GM04503 (cell line): ENCODE measurements at regions not wholly inside any gene's neighbourhood (a gene's known extent, or its start where the extent isn't known, plus 50 kb on each side); places are given as distances from the start of the nearest gene placed in this dataset.

Experiments used
- DNase-seq: peaks from one replicate; pipeline ENCODE4 v3.0.0-alpha.2; 2012; ENCODE audit warnings: low read depth

DNA sequence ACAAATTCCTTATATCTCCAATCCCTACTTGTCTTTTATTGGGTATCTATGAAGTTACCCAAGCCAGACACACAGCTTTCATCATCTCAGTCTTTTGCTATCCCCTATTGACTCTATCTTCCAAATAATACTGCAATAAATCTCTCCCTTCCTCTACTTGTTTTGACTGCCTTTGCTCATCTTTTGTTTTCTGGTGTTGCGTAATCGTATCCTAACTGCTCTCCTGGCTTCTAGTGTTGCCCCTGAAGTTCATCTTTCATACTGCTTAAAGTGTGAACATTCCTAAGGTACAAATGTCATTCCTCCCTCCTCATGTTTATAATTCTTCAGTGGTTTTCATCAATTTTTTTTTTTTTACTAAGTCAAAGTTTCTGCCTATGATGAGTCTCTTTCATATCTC lies 491.3 kb upstream of the DCC start:
- DNase-seq: no peak

DNA sequence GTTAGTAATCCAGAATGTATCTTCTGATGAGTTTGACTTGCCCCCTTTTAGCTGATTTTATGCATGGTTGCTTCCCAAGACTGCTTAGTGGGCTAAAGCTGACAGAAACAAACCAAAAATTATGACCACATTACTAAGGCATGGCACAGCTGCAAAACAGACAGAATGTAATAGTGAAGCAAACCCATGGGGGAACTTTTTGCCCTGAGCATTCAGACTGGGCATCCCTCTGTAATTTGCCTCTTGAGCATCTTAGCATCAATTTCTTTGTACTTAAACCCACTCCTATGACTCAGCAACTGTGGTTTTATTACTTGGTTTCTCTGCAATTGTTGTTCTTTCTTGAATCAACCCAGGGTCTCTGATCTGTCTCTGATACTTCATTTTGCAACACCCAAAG lies 487.3 kb upstream of the DCC start:
- DNase-seq: no peak

DNA sequence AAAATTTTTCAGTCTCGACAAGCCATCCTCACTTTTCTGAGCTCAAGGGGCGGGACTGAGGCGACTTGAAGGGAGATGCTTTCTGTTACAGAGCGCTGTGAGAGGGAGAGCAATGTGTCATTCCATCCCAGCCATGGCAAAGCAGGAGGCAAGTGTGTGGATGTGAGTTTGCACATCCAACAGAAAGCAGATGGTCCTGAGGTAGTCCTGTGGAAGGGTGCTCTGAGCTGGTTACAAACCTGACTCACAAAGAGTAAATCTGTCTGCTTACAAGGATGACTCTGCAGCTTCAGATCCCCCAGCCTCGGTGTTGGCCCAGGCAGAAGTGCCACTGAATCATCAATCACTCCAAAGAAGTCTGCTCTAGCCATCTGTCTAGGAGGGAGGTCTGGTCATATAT lies 482.0 kb upstream of the DCC start:
- DNase-seq: no peak

DNA sequence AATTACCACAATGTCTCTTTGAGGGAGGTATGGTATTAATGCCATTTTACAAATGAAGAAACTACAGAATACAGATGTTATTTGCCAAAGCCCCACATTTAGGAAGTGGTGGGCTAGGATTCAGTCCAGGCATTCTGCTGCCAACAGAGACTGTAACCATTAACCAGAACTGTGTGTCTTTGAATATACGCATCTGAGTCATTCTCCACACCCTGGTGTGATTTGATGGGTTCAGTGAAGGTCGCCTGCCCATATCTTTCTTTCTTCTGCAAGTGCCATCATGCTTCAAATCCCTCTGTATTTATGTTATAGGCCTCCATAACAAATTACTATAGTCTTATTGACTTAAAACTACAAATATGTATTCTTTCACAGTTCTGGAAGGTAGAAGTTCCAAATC lies 479.0 kb upstream of the DCC start:
- DNase-seq: no peak

DNA sequence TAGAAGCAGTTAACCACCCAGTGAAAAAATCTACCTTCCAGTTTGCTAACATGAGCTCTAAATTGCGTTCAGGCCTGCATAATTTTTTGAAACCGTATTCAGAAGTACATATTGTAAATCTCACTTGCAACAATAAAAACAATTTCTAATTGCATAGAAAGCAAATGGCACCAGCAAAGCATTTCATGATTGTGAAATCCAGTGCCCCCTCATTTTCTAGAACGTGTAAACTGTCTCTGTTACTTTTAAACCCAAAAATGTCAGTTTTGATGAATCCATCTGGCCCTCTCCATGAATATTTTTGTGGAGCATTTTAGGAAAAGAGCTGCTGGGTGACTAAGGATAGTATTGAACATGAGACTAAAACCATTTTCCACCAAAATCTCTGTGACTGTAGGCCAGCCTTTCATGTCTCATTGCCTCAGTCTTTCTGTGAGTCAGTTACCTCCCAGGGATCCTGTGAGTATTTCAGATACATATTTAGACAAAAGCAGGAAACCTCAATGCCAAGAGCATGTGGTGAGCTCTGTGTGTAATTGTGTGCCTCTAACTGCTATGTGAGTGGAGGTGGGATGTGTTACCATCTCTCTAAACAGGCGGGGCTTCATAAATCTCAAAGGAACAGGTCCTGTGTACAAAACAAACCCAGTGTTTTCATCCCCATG lies 477.8 kb upstream of the DCC start:
- no peak for DNase-seq

DNA sequence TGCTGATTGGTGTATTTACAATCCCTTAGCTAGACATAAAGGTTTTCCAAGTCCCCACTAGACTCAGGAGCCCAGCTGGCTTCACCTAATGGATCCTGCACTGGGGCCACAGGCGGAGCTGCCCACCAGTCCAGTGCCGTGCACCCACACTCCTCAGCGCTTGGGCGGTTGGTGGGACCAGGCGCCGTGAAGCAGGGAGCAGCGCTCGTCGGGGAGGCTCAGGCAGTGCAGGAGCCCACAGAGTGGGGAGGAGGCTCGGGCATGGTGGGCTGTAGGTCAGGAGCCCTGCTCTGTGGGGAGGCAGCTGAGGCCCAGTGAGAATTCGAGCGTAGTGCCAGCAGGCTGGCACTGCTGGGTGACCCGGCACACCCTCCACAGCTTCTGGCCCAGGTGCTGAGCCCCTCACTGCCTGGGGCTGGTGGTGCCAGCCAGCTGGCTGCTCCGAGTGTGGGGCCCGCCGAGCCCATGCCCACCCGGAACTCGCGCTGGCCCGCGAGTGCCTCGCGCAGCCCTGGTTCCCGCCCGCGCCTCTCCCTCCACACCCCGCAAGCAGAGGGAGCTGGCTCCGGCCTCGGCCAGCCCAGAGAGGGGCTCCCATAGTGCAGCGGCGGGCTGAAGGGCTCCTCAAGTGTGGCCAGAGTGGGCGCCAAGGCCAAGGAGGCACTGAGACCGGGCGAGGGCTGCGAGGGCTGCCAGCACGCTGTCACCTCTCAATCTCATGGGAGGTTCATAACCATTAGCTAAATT lies 475.6 kb upstream of the DCC start:
- DNase-seq: no peak

DNA sequence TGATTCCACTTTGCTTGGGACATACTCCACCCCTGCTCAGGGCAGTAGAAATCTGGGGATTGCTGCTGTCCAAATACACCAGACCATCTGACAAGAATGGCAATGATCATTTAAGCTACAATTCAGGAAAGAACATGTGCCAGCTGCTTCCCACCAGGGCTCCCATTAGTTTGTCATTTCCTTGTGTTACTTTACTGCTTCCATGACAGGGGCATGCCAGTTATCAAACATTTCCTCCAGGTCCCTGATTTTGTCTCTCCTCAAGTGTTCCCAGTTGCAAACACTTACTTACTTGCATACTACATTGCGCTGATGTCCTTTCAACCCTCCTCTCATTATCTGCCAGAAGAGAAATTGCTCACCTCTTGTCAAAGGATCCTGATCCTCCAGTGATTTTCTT lies 474.5 kb upstream of the DCC start:
- DNase-seq: no peak

DNA sequence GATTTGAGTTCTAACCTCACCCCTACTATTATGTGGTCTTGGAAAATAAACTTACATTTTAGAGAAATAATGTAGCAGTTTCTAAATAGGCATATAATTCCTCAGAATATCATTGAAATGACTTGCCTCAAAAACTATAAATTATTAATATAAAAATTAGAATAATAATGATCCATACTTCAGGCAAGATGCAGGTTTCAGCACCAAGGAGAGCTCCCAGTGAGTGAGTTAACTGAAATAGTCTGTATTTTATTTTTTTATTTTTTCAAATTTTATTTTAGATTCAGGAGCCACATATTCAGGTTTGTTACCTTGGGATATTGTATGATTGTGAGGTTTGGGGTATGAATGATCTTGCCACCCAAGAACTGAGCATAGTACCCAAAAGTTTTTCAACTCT lies 472.2 kb upstream of the DCC start:
- no peak for DNase-seq

DNA sequence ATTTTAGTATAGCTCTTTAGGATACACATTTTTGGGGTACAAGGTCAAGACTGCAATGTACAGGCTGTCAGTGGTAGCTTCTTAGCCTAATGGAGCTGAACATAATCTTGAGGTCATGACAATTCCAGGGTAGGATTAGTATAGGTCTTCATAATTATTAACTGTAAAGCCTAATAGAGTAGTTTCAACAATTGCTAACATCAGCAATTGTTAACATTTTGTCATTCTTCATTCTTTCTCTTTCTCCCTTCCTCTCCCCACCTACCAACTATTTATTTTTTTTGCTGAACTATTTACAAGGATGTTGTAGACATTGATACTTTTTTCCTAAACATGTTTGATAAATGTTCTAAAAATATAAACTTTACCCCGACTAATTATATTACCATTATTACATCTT lies 461.3 kb upstream of the DCC start:
- DNase-seq: no peak

DNA sequence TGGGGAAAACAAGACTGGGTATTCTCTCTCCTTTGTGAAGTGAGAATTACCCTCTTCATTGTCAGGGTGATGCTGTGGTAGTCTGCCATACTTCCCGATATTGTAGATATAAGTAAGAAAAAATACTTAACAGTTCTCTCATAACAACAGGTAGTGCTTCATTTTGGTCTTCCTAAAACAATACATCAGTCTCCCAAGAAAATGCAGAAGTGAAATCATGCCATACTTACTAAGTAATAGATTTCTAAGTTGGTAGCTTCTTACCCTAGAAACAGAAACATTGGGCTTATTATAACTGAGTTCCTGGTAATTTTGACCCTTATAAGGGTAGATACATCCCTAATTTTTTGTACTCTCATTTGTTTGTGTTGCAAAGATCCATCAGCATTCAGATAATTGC lies 460.7 kb upstream of the DCC start:
- no peak for DNase-seq

DNA sequence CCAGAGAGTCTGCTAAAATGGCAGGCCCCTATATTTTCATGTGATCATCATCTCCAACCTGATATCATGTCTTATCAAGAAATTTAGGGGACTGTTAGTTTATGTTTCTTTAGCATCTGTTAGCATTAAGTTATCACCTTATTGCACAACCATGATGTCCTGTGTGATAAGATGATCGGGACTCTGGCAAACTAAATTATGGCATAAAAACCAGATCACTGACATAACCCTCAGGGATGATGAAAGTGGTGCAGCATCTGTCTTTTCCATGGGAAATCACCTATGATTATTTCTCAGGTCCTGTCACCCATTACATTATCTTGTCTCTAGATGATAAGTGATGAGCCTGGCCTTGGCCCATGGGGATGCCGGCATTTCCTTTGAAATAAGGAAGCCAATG lies 458.6 kb upstream of the DCC start:
- no peak for DNase-seq

DNA sequence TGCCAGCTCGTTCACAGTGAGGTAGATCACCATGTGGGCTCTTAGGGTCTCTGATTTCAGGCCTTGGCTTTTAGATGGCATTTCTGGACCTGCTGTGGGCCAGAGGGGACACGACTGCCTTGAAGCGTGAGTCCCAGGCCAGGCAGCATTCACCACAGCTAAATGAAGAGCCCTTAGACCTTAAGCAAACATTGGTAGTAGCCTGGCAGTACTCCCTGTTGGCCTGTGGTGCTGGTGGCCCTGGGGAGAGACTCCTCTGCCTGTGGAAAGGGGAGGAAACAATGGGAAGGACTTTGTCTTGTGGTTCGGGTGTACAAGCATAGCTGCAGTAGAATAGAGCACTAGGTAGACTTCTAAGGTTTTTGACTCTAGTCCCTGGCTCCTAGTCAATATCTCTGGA lies 456.0 kb upstream of the DCC start:
- no peak for DNase-seq

DNA sequence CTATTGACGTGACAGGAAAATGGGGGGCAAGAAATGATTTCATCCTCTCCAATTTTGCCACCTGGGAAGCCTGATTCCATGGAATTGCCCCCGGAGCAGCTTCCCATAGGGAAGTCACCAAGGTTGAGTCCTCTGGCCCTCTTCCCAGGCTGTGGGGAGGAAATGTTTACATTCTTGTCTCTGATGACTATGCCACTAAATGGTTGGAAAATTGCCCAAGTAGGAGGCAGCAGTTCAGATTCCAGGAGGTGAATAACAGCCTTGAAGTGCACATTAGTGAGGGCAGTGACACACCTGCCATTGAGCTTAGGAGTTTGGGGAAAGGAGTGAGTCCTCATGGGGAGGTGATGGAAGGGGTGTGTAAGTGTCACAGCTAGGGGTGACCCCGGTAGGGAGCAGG lies 449.2 kb upstream of the DCC start:
- DNase-seq: peak; percentile 1

DNA sequence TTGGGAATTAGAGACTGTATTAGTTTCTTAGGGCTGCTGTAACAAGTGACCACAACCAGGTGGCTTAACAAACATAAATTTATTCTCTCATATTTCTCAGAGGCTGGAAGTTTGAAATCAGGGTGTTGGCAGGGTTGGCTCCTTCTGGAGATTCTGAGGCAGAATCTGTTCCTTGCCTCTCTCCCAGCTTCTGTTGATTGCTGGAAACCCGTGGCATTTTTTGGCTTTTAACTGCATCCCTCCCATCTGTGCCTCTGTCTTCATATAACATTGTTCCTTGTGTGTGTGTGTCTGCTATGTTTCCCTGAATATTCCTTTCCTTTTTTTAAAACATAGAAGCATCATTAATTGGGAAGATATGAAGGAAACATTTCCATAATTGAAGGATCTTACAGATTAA lies 448.1 kb upstream of the DCC start:
- no peak for DNase-seq

DNA sequence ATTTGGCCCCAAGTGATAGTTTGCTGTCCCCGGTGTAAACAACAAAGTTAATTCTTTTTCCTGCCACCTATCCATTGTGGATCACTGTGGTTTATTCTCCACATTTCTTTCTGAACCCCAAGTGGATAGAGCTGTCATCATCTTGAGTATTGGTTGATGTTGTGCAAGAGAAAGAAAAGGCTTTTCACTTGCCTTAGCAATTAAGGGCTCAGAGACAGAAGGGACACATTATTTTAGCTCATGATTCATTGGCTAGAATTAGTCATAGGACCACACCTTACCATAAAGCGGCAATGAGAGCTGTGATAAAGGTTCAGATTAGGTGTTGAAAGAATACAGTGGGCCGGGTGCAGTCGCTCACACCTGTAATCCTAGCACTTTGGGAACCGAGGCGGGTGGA lies 442.1 kb upstream of the DCC start:
- no peak for DNase-seq

DNA sequence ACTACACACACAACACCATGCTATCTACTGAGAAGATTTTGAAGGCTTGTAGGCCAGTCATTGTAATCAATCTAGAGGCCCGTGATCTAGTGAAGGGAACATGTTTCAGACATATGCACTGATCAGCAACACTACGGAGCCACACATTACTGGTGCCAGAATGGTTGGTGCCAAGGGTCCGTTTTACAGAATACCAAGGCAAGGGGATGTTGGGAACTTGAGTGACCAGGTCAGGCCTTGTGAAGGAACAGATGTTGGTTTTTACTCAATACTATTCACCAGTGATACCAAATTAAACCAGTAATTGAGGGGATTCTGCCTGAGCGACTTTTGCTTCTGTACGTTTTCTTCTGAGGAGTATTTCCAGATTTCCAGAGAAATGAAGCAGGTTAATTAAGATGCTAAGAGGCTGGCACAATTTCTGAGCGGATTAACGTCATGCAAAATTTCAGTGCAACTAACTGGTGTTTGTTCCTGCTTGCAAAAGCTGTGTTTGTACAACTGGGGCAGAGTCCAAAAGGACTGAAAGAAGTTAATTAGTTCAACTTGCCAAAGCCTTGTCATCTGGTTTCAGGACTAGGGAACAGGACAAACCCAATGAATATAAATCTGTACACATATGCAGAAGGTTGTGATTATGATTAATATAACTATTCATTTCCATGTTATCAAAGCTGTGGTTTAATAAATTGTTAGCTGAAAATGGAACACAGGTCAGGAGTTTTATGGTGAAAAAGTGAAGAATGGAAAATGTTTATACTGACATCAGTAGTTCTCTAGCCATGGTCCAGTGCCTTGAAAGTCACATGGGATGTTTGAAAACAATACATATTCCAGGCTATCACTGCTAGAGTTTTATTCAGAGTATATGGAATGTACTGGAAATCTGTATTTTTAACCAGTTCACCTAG lies 432.1 kb upstream of the DCC start:
- DNase-seq: no peak

DNA sequence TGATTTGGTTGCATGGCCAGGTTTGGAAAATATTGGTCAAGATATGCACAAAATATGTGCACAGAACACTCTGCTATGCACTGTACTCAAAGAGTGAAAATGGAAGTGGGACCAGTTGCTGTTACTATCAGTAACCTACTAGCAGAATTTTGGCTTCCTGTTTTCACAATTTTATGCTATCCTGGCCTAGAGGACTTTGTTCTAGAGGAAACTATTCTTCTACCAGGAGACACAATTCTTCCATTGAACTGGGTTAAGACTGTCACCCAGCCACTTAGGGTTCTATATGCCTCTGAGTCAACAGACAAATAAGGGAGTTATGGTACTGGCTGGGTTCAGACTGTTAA lies 431.4 kb upstream of the DCC start:
- DNase-seq: no peak

DNA sequence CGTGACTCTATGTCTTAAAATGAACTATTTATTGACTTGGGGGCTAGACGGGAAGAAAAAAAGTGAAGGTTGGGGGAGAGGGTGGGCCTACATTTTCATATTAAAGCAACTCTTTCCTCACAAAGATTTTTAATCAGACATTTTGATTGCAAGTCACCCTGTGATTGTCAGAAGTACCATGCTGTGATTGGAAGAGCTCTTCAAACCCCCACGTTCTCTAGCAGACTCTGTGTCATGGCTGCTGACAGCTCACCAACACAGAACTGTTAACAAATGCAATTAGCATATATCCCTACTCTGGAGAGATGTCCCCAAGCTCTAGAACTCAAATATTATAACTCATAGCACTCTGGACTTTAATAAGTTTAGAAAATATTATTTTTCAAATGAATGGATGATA lies 428.4 kb upstream of the DCC start:
- no peak for DNase-seq

DNA sequence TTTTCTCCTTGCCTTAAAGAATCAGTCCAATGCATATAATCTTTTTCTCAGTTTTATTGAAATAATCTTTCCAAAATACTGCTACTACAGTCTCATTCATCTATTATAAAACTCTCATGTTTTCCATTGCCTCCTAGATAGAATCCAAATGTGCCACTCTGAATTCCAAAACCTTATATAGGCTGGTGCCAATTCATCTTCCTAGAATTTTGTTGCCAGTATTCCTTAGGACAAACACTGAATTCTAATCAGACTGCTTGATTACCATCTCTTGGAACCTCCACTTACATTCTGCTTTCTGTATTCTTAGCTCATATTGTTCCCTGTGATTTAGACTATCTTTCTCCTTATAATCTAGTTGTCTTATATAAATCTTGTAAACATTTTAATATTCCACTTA lies 427.6 kb upstream of the DCC start:
- no peak for DNase-seq

DNA sequence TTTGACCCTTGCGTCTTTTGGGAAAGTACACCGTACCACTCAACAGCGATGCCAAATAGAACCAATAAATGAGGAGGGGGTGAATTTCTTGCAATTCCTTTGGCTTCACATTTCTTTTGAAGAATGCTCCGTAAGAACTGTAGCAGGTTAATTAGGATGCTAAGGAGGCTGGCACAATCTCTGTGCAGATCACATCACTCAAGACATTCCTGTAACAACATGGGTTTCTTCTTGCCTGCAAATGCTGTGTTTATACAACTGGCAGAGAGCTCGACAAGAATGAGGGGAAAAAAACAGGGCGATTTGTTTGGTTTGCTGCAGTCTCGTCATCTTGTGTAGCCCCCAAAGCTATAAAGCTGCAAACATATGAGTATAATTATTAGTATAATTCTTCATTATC lies 424.8 kb upstream of the DCC start:
- DNase-seq: no peak

DNA sequence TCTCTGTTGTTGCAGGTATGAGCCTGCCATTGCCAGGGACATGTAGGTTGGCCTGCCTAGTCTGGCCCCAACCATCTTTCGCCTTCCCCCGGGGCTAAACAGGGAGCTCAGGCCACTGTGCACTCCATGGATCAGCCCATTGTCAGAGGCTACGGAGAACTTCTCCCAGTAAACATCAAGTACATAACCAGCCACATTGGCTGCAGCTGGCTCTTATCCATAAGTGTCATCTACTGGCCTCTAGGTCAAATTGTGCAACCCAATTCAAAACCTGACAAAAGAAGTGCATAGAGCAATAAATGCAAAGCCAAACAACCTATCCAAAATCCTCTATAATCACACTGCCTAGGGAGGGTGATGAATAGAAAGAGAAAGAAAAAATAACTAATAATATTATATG lies 418.1 kb upstream of the DCC start:
- no peak for DNase-seq

DNA sequence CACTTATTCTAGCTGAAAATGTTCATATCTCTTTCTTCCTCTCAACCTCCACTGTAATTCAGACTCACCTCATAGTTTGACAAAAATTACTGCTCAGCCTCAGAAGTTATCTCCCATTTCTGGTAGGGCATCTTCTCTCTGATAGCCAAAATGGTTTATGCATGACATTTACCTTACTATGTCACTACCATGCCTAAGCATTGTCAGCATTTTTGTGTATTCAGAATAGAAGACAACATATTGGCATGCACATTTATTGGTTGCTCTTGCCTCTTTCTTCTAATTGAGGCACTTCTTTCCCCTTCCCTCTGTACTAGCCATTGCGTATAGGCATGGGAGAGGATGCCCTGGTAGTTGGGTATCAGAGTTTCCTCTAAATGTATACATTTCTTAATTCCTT lies 406.1 kb upstream of the DCC start:
- DNase-seq: no peak

DNA sequence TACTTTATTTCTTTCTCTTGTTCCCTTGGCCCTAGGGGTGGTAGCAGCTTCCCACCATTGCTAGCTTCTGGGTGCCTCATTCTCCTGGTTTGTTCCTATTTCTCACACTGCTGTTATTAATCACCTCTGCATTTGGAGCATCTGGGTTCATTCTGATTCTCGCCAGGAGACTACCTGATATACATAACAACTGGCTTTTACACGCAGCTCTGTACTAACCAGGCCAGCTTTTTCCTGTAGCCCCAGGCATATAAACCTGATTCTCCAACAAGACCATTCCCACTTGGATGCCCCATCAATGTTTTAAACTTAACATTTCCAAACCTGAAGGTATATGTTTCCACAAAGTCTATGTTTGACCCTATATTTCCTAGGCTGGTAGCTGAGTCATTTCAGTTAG lies 403.9 kb upstream of the DCC start:
- DNase-seq: no peak
